Suprapubic skin (tissue), 4 donors: ENCODE measurements at regions not wholly inside any gene's neighbourhood (a gene's known extent, or its start where the extent isn't known, plus 50 kb on each side); places are given as distances from the start of the nearest gene placed in this dataset.
"Not testable (repeated sequence)": the region's sequence is repeated elsewhere in the genome, so short reads cannot be mapped to it uniquely, and the experiment has no call there.

Experiments used
- DNase-seq, 2 donors: peaks; one replicate each; pipeline ENCODE4 v3.0.0-alpha.2; 2019; ENCODE audit warnings: low spot score in 2 of 2
- H3K27ac ChIP-seq: fragments of 200-600 bp; sonication (generic); one replicate; pipeline ENCODE4 v1.5.1; 2019
- H3K27me3 ChIP-seq: fragments of 200-600 bp; sonication (generic); one replicate; pipeline ENCODE4 v1.5.1; 2019
- H3K36me3 ChIP-seq: fragments of 200-600 bp; sonication (generic); one replicate; pipeline ENCODE4 v1.5.1; 2019
- H3K4me1 ChIP-seq: fragments of 200-600 bp; sonication (generic); one replicate; pipeline ENCODE4 v1.5.1; 2019
- H3K4me3 ChIP-seq: fragments of 200-600 bp; sonication (generic); one replicate; pipeline ENCODE4 v1.5.1; 2019; ENCODE audit warnings: mild to moderate bottlenecking
- H3K9me3 ChIP-seq: fragments of 200-600 bp; sonication (generic); one replicate; pipeline ENCODE4 v1.5.1; 2019
- EP300 ChIP-seq: sonication (generic); formaldehyde crosslinking; IDR thresholded peaks from one replicate; pipeline ENCODE4 v1.6.1; 2017; ENCODE audit warnings: antibody characterized with exemption
- POLR2A ChIP-seq, 2 donors: fragments of 450-650 bp; IDR thresholded peaks; one replicate each; pipeline ENCODE4 v1.6.1; 2017; ENCODE audit warnings: antibody characterized with exemption in 2 of 2, mild to moderate bottlenecking in 2 of 2, moderate library complexity in 2 of 2
- POLR2AphosphoS5 ChIP-seq, 3 donors: sonication (generic); formaldehyde crosslinking; IDR thresholded peaks; one replicate each; pipeline ENCODE4 v1.6.1; 2017; ENCODE audit warnings: antibody characterized with exemption in 3 of 3
- WGBS: methylation state at CpG from one replicate; pipeline ENCODE4 v1.1.5; 2018; 5-methylcytosine and 5-hydroxymethylcytosine counted together
- TF ChIP-seq, protein P1 (sequence below), 2 donors: fragments of 200-600 bp in 1 of 2; fragments of 450-650 bp in 1 of 2; sonication (generic) in 1 of 2; IDR thresholded peaks; one replicate each; pipeline ENCODE4 v1.5.1; 2016 to 2019; ENCODE audit warnings: antibody characterized with exemption in 2 of 2, mild to moderate bottlenecking in 1 of 2, moderate library complexity in 1 of 2

DNA sequence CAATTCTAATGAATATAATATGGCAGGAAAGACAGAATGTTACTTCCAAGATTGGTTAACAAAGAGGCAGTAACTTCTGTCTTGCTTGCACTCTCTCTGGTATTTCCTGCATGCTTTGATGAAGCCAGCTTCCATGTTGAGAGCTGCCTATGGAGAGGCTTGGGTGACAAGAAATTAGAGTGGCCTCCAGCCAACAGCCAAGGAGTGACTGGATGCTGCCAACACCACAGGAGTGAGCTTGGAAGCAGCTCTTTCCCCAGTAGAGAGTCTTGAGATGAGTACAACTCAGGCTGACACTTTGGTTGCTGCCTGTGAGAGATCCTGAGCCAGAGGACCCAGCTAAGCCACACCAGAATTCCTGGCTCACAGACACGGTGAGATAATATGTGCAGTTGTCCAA is 183.1 kb downstream of the RMST start:
- TF ChIP-seq EP300 (no peak), POLR2A (IDR thresholded peaks at IDR 0.05) (no peak), POLR2AphosphoS5 (IDR thresholded peaks at IDR 0.05) (no peak)
- TF ChIP-seq, protein P1, sequence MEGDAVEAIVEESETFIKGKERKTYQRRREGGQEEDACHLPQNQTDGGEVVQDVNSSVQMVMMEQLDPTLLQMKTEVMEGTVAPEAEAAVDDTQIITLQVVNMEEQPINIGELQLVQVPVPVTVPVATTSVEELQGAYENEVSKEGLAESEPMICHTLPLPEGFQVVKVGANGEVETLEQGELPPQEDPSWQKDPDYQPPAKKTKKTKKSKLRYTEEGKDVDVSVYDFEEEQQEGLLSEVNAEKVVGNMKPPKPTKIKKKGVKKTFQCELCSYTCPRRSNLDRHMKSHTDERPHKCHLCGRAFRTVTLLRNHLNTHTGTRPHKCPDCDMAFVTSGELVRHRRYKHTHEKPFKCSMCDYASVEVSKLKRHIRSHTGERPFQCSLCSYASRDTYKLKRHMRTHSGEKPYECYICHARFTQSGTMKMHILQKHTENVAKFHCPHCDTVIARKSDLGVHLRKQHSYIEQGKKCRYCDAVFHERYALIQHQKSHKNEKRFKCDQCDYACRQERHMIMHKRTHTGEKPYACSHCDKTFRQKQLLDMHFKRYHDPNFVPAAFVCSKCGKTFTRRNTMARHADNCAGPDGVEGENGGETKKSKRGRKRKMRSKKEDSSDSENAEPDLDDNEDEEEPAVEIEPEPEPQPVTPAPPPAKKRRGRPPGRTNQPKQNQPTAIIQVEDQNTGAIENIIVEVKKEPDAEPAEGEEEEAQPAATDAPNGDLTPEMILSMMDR (IDR thresholded peaks at IDR 0.05) = no peak
- H3K4me1 ChIP-seq = no peaks in the 10 kb centered on the region
- H3K4me3 ChIP-seq = no peak overlapping the region
- no peaks in the 10 kb centered on the region for H3K27me3 ChIP-seq
- H3K36me3 ChIP-seq = no peaks in the 10 kb centered on the region
- no peaks in the 10 kb centered on the region for H3K9me3 ChIP-seq
- no peak for DNase-seq
- 60% methylated on average over 1 of the region's 1 CpG for WGBS
- H3K27ac ChIP-seq = no peak overlapping the region

DNA sequence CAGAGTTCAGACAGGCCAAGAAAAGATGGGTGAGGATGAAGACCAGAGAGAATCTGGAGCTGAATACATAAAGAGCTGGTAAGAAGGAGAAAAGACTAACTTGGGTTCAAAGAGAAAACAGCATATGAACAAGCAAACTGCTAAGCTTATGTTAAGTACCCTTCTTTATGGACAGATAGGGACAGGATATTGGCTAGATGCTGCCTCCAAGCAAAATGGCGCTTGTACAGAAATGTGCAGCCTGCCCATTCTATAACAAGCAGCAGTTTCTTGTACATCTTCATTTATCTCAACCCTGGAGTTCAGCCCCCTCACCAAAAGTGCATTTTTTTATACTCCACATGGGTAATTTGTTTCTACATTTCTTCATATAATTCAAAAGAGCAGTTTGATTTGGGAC is 184.5 kb downstream of the RMST start:
- no peak for DNase-seq
- WGBS = 91% methylated on average over 1 of the region's 1 CpG
- no peak for TF ChIP-seq POLR2A (IDR thresholded peaks at IDR 0.05)
- no peak for TF ChIP-seq POLR2AphosphoS5 (IDR thresholded peaks at IDR 0.05)
- TF ChIP-seq EP300 = no peak
- TF ChIP-seq, protein P1 (IDR thresholded peaks at IDR 0.05) = no peak
- H3K27ac ChIP-seq = no peak overlapping the region
- no peaks in the 10 kb centered on the region for H3K9me3 ChIP-seq
- no peaks in the 10 kb centered on the region for H3K36me3 ChIP-seq
- no peak overlapping the region for H3K4me3 ChIP-seq
- no peaks in the 10 kb centered on the region for H3K27me3 ChIP-seq
- no peaks in the 10 kb centered on the region for H3K4me1 ChIP-seq

DNA sequence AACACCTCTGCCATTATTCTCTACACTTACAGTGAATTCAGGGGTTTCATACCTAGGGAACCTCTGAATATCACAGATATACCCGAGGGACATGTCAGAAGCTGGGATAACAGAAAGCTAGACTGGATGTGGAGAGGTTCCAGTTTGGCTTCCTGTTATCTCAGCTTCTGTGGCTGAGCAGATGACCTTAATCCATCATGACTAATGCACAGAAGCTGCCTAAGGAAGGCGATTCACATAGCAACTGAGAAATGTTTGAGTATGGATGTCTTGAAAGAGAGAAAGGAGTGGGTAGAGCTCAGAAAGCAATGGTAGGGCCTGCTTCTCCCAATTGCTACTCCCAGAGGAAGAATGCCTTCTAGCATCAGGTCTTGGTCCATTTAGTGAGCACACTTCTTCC is 187.6 kb downstream of the RMST start:
- WGBS = 80% methylated on average over 2 of the region's 2 CpGs
- no peaks in the 10 kb centered on the region for H3K4me1 ChIP-seq
- no peaks in the 10 kb centered on the region for H3K36me3 ChIP-seq
- no peaks in the 10 kb centered on the region for H3K27me3 ChIP-seq
- TF ChIP-seq, protein P1 (IDR thresholded peaks at IDR 0.05) = no peak
- TF ChIP-seq POLR2AphosphoS5 (IDR thresholded peaks at IDR 0.05) (no peak), POLR2A (IDR thresholded peaks at IDR 0.05) (no peak), EP300 (no peak)
- no peaks in the 10 kb centered on the region for H3K9me3 ChIP-seq
- no peak overlapping the region for H3K27ac ChIP-seq
- H3K4me3 ChIP-seq = no peak overlapping the region
- no peak for DNase-seq

DNA sequence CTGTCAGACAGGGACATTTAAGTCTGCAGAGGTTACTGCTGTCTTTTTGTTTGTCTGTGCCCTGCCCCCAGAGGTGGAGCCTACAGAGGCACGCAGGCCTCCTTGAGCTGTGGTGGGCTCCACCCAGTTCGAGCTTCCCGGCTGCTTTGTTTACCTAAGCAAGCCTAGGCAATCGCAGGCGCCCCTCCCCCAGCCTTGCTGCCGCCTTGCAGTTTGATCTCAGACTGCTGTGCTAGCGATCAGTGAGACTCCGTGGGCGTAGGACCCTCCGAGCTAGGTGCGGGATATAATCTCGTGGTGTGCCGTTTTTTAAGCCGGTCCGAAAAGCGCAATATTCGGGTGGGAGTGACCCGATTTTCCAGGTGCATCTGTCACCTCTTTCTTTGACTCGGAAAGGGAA is 193.9 kb downstream of the RMST start:
- H3K4me1 ChIP-seq, H3K27me3 ChIP-seq, H3K9me3 ChIP-seq, DNase-seq, H3K27ac ChIP-seq, H3K4me3 ChIP-seq, H3K36me3 ChIP-seq: not testable (repeated sequence)
- WGBS = 96% methylated on average over 16 of the region's 19 CpGs

DNA sequence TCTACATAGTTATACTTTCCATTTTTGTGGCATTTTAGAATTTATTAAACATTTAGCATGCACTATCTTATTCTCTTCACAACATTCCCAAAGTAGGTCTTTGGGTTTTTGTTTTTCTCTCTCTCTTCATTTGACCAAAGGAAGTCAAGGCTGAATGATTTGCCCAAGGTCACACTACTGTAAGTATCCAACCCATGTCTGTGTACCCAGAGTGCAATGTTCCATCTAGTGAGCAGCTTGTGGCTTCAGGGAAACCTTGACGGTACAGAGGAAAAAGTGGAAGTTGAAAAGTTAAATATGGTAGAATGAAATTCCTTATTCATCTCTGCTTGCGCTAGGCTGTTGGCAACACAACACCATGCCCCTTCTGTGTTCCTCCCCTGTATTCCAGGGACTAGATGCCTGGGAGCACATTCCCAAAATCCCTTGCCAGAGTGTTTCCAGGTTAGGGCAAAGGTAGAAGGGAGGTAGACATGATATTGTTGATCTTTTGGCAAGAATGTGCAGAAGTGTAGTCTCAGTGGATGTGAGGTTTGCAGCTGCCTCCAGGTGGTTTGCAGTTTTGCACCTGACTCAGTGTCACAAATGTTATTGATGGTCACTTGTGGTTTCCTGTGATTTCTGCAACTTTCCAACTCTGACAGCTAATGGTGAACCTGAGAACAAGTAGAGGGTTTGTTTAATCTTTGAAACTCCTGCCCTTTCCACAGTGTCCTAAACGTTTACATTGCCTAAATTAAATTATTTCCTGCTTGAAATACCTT is 196.7 kb downstream of the RMST start:
- DNase-seq = no peak
- WGBS = 70% methylated on average over 3 of the region's 3 CpGs
- H3K9me3 ChIP-seq = no peaks in the 10 kb centered on the region
- H3K36me3 ChIP-seq = no peaks in the 10 kb centered on the region
- no peak overlapping the region for H3K27ac ChIP-seq
- H3K27me3 ChIP-seq = no peaks in the 10 kb centered on the region
- H3K4me3 ChIP-seq = no peak overlapping the region
- no peaks in the 10 kb centered on the region for H3K4me1 ChIP-seq
- no peak for TF ChIP-seq POLR2A (IDR thresholded peaks at IDR 0.05)
- TF ChIP-seq EP300 = no peak
- TF ChIP-seq POLR2AphosphoS5 (IDR thresholded peaks at IDR 0.05) = no peak
- TF ChIP-seq, protein P1 (IDR thresholded peaks at IDR 0.05) = no peak

DNA sequence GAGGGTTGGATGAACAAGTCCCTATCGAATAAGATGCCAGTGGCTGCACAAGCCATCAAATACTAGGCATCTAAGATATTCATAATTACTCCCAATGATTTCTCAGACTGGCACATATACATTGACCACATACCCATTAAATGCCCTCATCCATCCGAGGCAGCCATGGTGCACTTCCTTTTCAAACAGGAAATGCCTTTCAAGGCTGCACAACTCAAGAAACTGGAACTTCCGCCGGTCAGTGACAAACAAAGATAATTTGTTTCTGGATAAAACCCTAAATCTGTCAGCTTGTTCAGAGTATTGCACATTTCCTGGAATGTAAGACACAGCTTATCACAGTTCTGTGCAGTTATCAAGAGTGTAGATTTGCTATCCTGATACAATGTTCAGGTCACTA is 203.7 kb downstream of the RMST start:
- no peaks in the 10 kb centered on the region for H3K27me3 ChIP-seq
- H3K9me3 ChIP-seq = no peaks in the 10 kb centered on the region
- no peaks in the 10 kb centered on the region for H3K4me1 ChIP-seq
- H3K4me3 ChIP-seq = no peak overlapping the region
- H3K36me3 ChIP-seq = no peaks in the 10 kb centered on the region
- no peak for TF ChIP-seq EP300
- TF ChIP-seq POLR2A (IDR thresholded peaks at IDR 0.05) = no peak
- TF ChIP-seq POLR2AphosphoS5 (IDR thresholded peaks at IDR 0.05) = no peak
- TF ChIP-seq, protein P1 (IDR thresholded peaks at IDR 0.05) = no peak
- WGBS = 42% methylated on average over 4 of the region's 4 CpGs
- DNase-seq = no peak
- no peak overlapping the region for H3K27ac ChIP-seq
